Fibroblast of lung (primary cell): ENCODE measurements at regions not wholly inside any gene's neighbourhood (a gene's known extent, or its start where the extent isn't known, plus 50 kb on each side); places are given as distances from the start of the nearest gene placed in this dataset.

Experiments used
- CTCF ChIP-seq, 2 donors: IDR thresholded peaks in 1 of 2; conservative IDR thresholded peaks in 1 of 2; 1 replicate in 1 of 2; 2 replicates in 1 of 2; pipeline ENCODE4 v1.5.1; 2011 to 2012; ENCODE audit warnings: low read length in 2 of 2, control low read depth in 1 of 2, inconsistent platforms in 1 of 2, low read depth in 1 of 2, mild to moderate bottlenecking in 1 of 2
- EZH2 ChIP-seq: IDR thresholded peaks from 2 replicates; pipeline ENCODE4 v1.5.1; 2012; ENCODE audit warnings: low read length, control low read depth, mild to moderate bottlenecking; ENCODE audit errors: missing control alignments

GRCh38 chr10:8531116-8531515, 476.6 kb downstream of the GATA3 start:
- TF ChIP-seq CTCF (conservative IDR thresholded peaks at IDR 0.05 in 1 of 2, IDR thresholded peaks at IDR 0.05 in 1 of 2; ENCODE audit: low read depth in 1 of 2, low read length in 2 of 2) (no peak), EZH2 (no peak)
